B cell (primary cell): ENCODE measurements at regions not wholly inside any gene's neighbourhood (a gene's known extent, or its start where the extent isn't known, plus 50 kb on each side); places are given as distances from the start of the nearest gene placed in this dataset.

ENCODE experiments used
- ATAC-seq: fragments of 200-7000 bp; cut with Tn5 transposase; one replicate; pipeline ENCODE4 v1.10.0; 2021; ENCODE audit warnings: low read depth, mild to moderate bottlenecking, moderate number of reproducible peaks, moderate library complexity
- CTCF ChIA-PET: fragments of 350-600 bp; sonication (Branson Sonifier 250); formaldehyde crosslinking; loops from one replicate; lab custom pipeline; 2021; ENCODE audit warnings: antibody characterized with exemption, inconsistent platforms; lab: Charles Lee
- POLR2A ChIA-PET: fragments of 350-600 bp; sonication (Branson Sonifier 250); formaldehyde crosslinking; loops from one replicate; lab custom pipeline; 2021; ENCODE audit warnings: antibody characterized with exemption; lab: Charles Lee
- DNase-seq: peaks from one replicate; pipeline ENCODE4 v3.0.0; 2013
- H2AFZ ChIP-seq: 2 replicates; pipeline ENCODE4 v1.6.1; 2012; ENCODE audit warnings: mild to moderate bottlenecking, low read depth, low read length; ENCODE audit not compliant: insufficient read depth, poor library complexity, severe bottlenecking
- H3K27ac ChIP-seq, 2 donors: 1 replicate in 1 of 2; 2 replicates in 1 of 2; pipeline ENCODE4 v1.5.1; 2012 to 2013; ENCODE audit warnings: low read length in 2 of 2, mild to moderate bottlenecking in 2 of 2, moderate library complexity in 1 of 2
- H3K27me3 ChIP-seq, 4 experiments: fragments of 200-600 bp in 1 of 4; sonication (generic) in 1 of 4; replicated peaks in 1 of 4; 1 replicate in 2 of 4; 2 replicates in 2 of 4; pipeline versions ENCODE4 v1.6.1 to v1.7.0; 2013 to 2016; ENCODE audit warnings: low read length in 3 of 4, mild to moderate bottlenecking in 2 of 4, mixed read lengths in 1 of 4, moderate library complexity in 1 of 4; ENCODE audit not compliant: insufficient read depth in 4 of 4, control insufficient read depth in 3 of 4; ENCODE audit errors: control extremely low read depth in 1 of 4
- H3K36me3 ChIP-seq, 2 experiments: replicated peaks in 1 of 2; 1 replicate in 1 of 2; 2 replicates in 1 of 2; pipeline versions ENCODE4 v1.6.1 to v1.7.1; 2013; ENCODE audit warnings: low read length in 1 of 2; ENCODE audit not compliant: insufficient read depth in 2 of 2, control insufficient read depth in 1 of 2; ENCODE audit errors: control extremely low read depth in 1 of 2, extremely low read depth in 1 of 2
- H3K4me1 ChIP-seq, 2 donors: fragments of 200-600 bp in 1 of 2; sonication (generic) in 1 of 2; 1 replicate in 1 of 2; 2 replicates in 1 of 2; pipeline versions ENCODE4 v1.5.1 to v1.6.1; 2013 to 2017; ENCODE audit warnings: low read length in 2 of 2; ENCODE audit not compliant: control insufficient read depth in 2 of 2, insufficient read depth in 2 of 2
- H3K4me2 ChIP-seq: replicated peaks from 2 replicates; pipeline ENCODE3; 2012; ENCODE audit warnings: mild to moderate bottlenecking, low read depth, low read length; ENCODE audit not compliant: poor library complexity, severe bottlenecking
- H3K4me3 ChIP-seq, 5 experiments: fragments of 200-600 bp in 1 of 5; sonication (generic) in 1 of 5; 1 replicate in 3 of 5; 2 replicates in 2 of 5; pipeline versions ENCODE4 v1.5.1 to v1.7.0; 2011 to 2016; ENCODE audit warnings: low read length in 4 of 5, mild to moderate bottlenecking in 4 of 5, low read depth in 2 of 5, control low read depth in 1 of 5, moderate library complexity in 1 of 5; ENCODE audit not compliant: insufficient read depth in 1 of 5; ENCODE audit errors: control extremely low read depth in 1 of 5, extremely low read depth in 1 of 5
- H3K79me2 ChIP-seq: fragments of 200-600 bp; sonication (generic); one replicate; pipeline ENCODE4 v1.6.0; 2016; ENCODE audit warnings: low read length; ENCODE audit not compliant: control insufficient read depth, insufficient read depth
- H3K9ac ChIP-seq: fragments of 200-600 bp; sonication (generic); 2 replicates; pipeline ENCODE4 v1.6.1; 2017; ENCODE audit warnings: mild to moderate bottlenecking, low read length, moderate library complexity
- H3K9me3 ChIP-seq, 3 donors: one replicate each; pipeline versions ENCODE4 v1.6.1 to v1.7.1; 2013; ENCODE audit warnings: low read length in 2 of 3; ENCODE audit not compliant: control insufficient read depth in 2 of 3, insufficient read depth in 1 of 3; ENCODE audit errors: control extremely low read depth in 1 of 3
- H4K20me1 ChIP-seq: 2 replicates; pipeline ENCODE4 v1.6.0; 2012; ENCODE audit warnings: mild to moderate bottlenecking, low read length; ENCODE audit not compliant: insufficient read depth, control insufficient read depth, poor library complexity, severe bottlenecking
- H3K27ac Mint-ChIP-seq: one replicate; pipeline ENCODE4 v1.8.0; 2021; ENCODE audit warnings: mixed read lengths
- H3K27me3 Mint-ChIP-seq: one replicate; pipeline ENCODE4 v1.8.0; 2021; ENCODE audit warnings: mixed read lengths
- H3K4me1 Mint-ChIP-seq: one replicate; pipeline ENCODE4 v1.8.0; 2021; ENCODE audit warnings: mixed read lengths
- H3K4me3 Mint-ChIP-seq: one replicate; pipeline ENCODE4 v1.8.0; 2021; ENCODE audit warnings: mixed read lengths
- H3K9me3 Mint-ChIP-seq: one replicate; pipeline ENCODE4 v1.8.0; 2022; ENCODE audit warnings: mixed read lengths; ENCODE audit not compliant: insufficient read depth
- CTCF ChIP-seq: fragments of 200-600 bp; IDR thresholded peaks from one replicate; pipeline ENCODE4 v1.8.0; 2022; ENCODE audit warnings: antibody characterized with exemption, mild to moderate bottlenecking
- EZH2 ChIP-seq: IDR thresholded peaks from 2 replicates; pipeline ENCODE4 v1.6.1; 2012; ENCODE audit warnings: borderline replicate concordance, low read depth, mild to moderate bottlenecking, moderate library complexity, low read length; ENCODE audit not compliant: insufficient read depth, poor library complexity, severe bottlenecking
- WGBS: methylation state at CpG from one replicate; pipeline ENCODE4 v1.1.5; 2013; ENCODE audit warnings: missing lambda C conversion rate; ENCODE audit not compliant: insufficient coverage; 5-methylcytosine and 5-hydroxymethylcytosine counted together
- intact Hi-C: fragments of 100-400 bp; cut with micrococcal nuclease; formaldehyde crosslinking; loops from one replicate; pipeline ENCODE4 v1.10.0; 2022

GRCh38 chr4:52369649-52370048 is 289.5 kb downstream of the USP46 start:
- no peak overlapping the region for H3K9ac ChIP-seq
- DNase-seq (no peak), ATAC-seq (no peak)
- no peaks in the 10 kb centered on the region for H3K79me2 ChIP-seq
- ChIA-PET POLR2A (no interaction called here), CTCF (no interaction called here)
- TF ChIP-seq CTCF (no peak), EZH2 (no peak)
- H3K4me3 ChIP-seq, result no peak overlapping the region
- H4K20me1 ChIP-seq, result no peaks in the 10 kb centered on the region
- H3K4me1 Mint-ChIP-seq, result no peaks in the 10 kb centered on the region
- no peak overlapping the region for H3K27ac ChIP-seq
- no peaks in the 10 kb centered on the region for H3K9me3 Mint-ChIP-seq
- H3K27me3 ChIP-seq, result no peaks in the 10 kb centered on the region
- no CpG with 5 or more reads among the region's 1 CpG for WGBS
- no peaks in the 10 kb centered on the region for H3K4me1 ChIP-seq
- intact Hi-C loops, result no loop called here
- H2AFZ ChIP-seq, result no peak overlapping the region
- H3K27ac Mint-ChIP-seq, result no peak overlapping the region
- H3K4me2 ChIP-seq, result no peak overlapping the region
- H3K9me3 ChIP-seq, result no peaks in the 10 kb centered on the region
- H3K36me3 ChIP-seq, result no peaks in the 10 kb centered on the region
- H3K27me3 Mint-ChIP-seq, result peaks cover 3% of the 10 kb centered on the region
- no peak overlapping the region for H3K4me3 Mint-ChIP-seq

GRCh38 chr4:52370576-52370975 is 288.5 kb downstream of the USP46 start:
- H3K36me3 ChIP-seq, result no peaks in the 10 kb centered on the region
- ATAC-seq (no peak), DNase-seq (no peak)
- POLR2A ChIA-PET, result no interaction called here
- Mint-ChIP-seq H3K27me3 (peaks cover 3% of the 10 kb centered on the region), H3K4me3 (no peak overlapping the region), H3K27ac (no peak overlapping the region), H3K9me3 (no peaks in the 10 kb centered on the region), H3K4me1 (no peaks in the 10 kb centered on the region)
- no peaks in the 10 kb centered on the region for H3K79me2 ChIP-seq
- CTCF ChIA-PET, result interaction anchor here (1.0 kb wide), 1 partner anchor 614 kb away, joined by 3 read pairs; no protein-coding TSS in a partner anchor
- H2AFZ ChIP-seq, result no peak overlapping the region
- H3K4me3 ChIP-seq, result no peak overlapping the region
- TF ChIP-seq EZH2 (no peak), CTCF (no peak)
- H4K20me1 ChIP-seq, result no peaks in the 10 kb centered on the region
- WGBS, result 100% methylated on average over 3 of the region's 5 CpGs
- H3K27ac ChIP-seq, result no peak overlapping the region
- no peak overlapping the region for H3K9ac ChIP-seq
- no peaks in the 10 kb centered on the region for H3K9me3 ChIP-seq
- H3K4me1 ChIP-seq, result no peaks in the 10 kb centered on the region
- intact Hi-C loops, result no loop called here
- no peak overlapping the region for H3K4me2 ChIP-seq
- no peaks in the 10 kb centered on the region for H3K27me3 ChIP-seq
